Gastroesophageal sphincter (tissue), 3 donors: ENCODE measurements at regions not wholly inside any gene's neighbourhood (a gene's known extent, or its start where the extent isn't known, plus 50 kb on each side); places are given as distances from the start of the nearest gene placed in this dataset.

Experiments used
- POLR2A ChIP-seq, 2 donors: fragments of 450-650 bp; IDR thresholded peaks; one replicate each; pipeline ENCODE4 v1.6.1; 2017; ENCODE audit warnings: antibody characterized with exemption in 2 of 2, mild to moderate bottlenecking in 2 of 2, moderate library complexity in 1 of 2
- POLR2AphosphoS5 ChIP-seq: sonication (generic); formaldehyde crosslinking; IDR thresholded peaks from one replicate; pipeline ENCODE4 v1.6.1; 2017; ENCODE audit warnings: antibody characterized with exemption
- TF ChIP-seq, protein P1 (sequence below), 4 experiments: fragments of 200-600 bp in 2 of 4; fragments of 450-650 bp in 2 of 4; sonication (generic) in 1 of 4; IDR thresholded peaks; one replicate each; pipeline ENCODE4 v1.5.1; 2017 to 2019; ENCODE audit warnings: antibody characterized with exemption in 4 of 4, mild to moderate bottlenecking in 2 of 4, moderate library complexity in 2 of 4

DNA sequence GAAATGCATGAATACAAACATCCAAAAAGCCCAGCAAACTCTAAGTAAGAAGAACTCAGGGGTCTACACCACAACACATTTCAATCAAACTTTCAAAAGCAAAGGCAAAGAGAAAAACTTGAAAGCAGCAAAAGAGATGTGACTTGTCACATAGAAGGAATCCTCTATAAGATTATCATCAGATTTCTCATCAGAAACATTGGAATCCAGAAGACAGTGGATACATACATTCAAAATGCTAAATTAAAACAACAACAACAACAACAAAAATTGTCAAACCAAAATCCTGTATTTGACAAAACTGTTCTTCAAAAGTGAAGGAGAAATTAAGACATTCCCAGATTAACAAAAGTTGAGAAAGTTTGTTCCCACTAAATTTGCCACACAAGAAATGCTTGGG, 362.7 kb downstream of the ZNF608 start:
- TF ChIP-seq, protein P1, sequence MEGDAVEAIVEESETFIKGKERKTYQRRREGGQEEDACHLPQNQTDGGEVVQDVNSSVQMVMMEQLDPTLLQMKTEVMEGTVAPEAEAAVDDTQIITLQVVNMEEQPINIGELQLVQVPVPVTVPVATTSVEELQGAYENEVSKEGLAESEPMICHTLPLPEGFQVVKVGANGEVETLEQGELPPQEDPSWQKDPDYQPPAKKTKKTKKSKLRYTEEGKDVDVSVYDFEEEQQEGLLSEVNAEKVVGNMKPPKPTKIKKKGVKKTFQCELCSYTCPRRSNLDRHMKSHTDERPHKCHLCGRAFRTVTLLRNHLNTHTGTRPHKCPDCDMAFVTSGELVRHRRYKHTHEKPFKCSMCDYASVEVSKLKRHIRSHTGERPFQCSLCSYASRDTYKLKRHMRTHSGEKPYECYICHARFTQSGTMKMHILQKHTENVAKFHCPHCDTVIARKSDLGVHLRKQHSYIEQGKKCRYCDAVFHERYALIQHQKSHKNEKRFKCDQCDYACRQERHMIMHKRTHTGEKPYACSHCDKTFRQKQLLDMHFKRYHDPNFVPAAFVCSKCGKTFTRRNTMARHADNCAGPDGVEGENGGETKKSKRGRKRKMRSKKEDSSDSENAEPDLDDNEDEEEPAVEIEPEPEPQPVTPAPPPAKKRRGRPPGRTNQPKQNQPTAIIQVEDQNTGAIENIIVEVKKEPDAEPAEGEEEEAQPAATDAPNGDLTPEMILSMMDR (IDR thresholded peaks at IDR 0.05): no peak
- TF ChIP-seq POLR2A (IDR thresholded peaks at IDR 0.05): no peak
- no peak for TF ChIP-seq POLR2AphosphoS5
